SH-SY5Y (cell line): ENCODE measurements at regions not wholly inside any gene's neighbourhood (a gene's known extent, or its start where the extent isn't known, plus 50 kb on each side); places are given as distances from the start of the nearest gene placed in this dataset.

Experiments used
- GATA2 ChIP-seq: IDR thresholded peaks from 2 replicates; pipeline ENCODE4 v1.6.1; 2011; ENCODE audit warnings: mild to moderate bottlenecking, low read depth, low read length
- GATA3 ChIP-seq: IDR thresholded peaks from 2 replicates; pipeline ENCODE4 v1.6.1; 2011; ENCODE audit warnings: low read depth, mild to moderate bottlenecking, low read length, moderate library complexity

GRCh38 chr1:187794561-187794960, 965.8 kb downstream of the PLA2G4A start:
- TF ChIP-seq GATA3 (no peak), GATA2 (no peak)
